OCI-LY7 (cell line): ENCODE measurements at regions not wholly inside any gene's neighbourhood (a gene's known extent, or its start where the extent isn't known, plus 50 kb on each side); places are given as distances from the start of the nearest gene placed in this dataset.

Experiments
- BruUV-seq: library from RNA; stranded (reverse); fragments of 400-500 nt; replicated peaks from 2 replicates; lab custom pipeline; 2021; lab: Mats Ljungman, UMichigan
- CTCF ChIA-PET: fragments of 300-600 bp; sonication (Branson Sonifier 250); formaldehyde crosslinking; loops from one replicate; lab custom pipeline; 2022; ENCODE audit warnings: antibody characterized with exemption; ENCODE audit not compliant: unreplicated experiment; lab: Charles Lee
- POLR2A ChIA-PET: fragments of 300-600 bp; sonication (Branson Sonifier 250); formaldehyde crosslinking; loops from one replicate; lab custom pipeline; 2022; ENCODE audit warnings: antibody characterized with exemption; lab: Charles Lee
- DNase-seq: peaks from one replicate; pipeline ENCODE4 v3.0.0-alpha.2; 2015; ENCODE audit warnings: low spot score
- H2AFZ ChIP-seq: fragments of 200-600 bp; sonication (generic), shearing (Covaris generic); 2 replicates; pipeline ENCODE4 v1.6.1; 2014; ENCODE audit warnings: mild to moderate bottlenecking, antibody characterized with exemption, low read length, moderate library complexity
- H3K27ac ChIP-seq: fragments of 200-600 bp; sonication (generic); 2 replicates; pipeline ENCODE4 v1.5.1; 2014; ENCODE audit warnings: mixed run types, low read depth, mild to moderate bottlenecking, moderate library complexity, low read length, inconsistent platforms; ENCODE audit not compliant: poor library complexity, severe bottlenecking
- H3K36me3 ChIP-seq: fragments of 200-600 bp; sonication (generic); 2 replicates; pipeline ENCODE4 v1.6.1; 2014; ENCODE audit warnings: mild to moderate bottlenecking, antibody characterized with exemption, low read length, moderate library complexity, mixed read lengths; ENCODE audit not compliant: insufficient read depth
- H3K4me1 ChIP-seq: fragments of 200-600 bp; sonication (generic); 2 replicates; pipeline ENCODE4 v1.5.1; 2014; ENCODE audit warnings: mild to moderate bottlenecking, low read length; ENCODE audit not compliant: insufficient read depth, poor library complexity, severe bottlenecking
- H3K4me2 ChIP-seq: fragments of 200-600 bp; sonication (generic); 2 replicates; pipeline ENCODE4 v1.6.1; 2014; ENCODE audit warnings: mild to moderate bottlenecking, low read length
- H3K4me3 ChIP-seq: fragments of 200-600 bp; sonication (generic); 2 replicates; pipeline ENCODE4 v1.5.1; 2014; ENCODE audit warnings: mild to moderate bottlenecking, low read depth, low read length; ENCODE audit not compliant: poor library complexity, severe bottlenecking
- H3K79me2 ChIP-seq: fragments of 200-600 bp; sonication (generic); 2 replicates; pipeline ENCODE4 v1.6.1; 2016; ENCODE audit warnings: low read depth, mild to moderate bottlenecking, low read length, moderate library complexity, mixed read lengths; ENCODE audit not compliant: insufficient read depth
- H3K9me2 ChIP-seq: fragments of 200-600 bp; sonication (generic); 2 replicates; pipeline ENCODE4 v1.6.1; 2016; ENCODE audit warnings: mild to moderate bottlenecking, low read length, mixed read lengths; ENCODE audit not compliant: insufficient read depth
- H3K9me3 ChIP-seq: fragments of 200-600 bp; sonication (generic); 2 replicates; pipeline ENCODE4 v1.6.1; 2014; ENCODE audit warnings: mild to moderate bottlenecking, mixed run types, low read length, mixed read lengths
- H4K20me1 ChIP-seq: fragments of 200-600 bp; sonication (generic); 2 replicates; pipeline ENCODE4 v1.6.1; 2014; ENCODE audit warnings: mild to moderate bottlenecking, antibody characterized with exemption, low read length, moderate library complexity, mixed read lengths; ENCODE audit not compliant: insufficient read depth
- CTCF ChIP-seq: fragments of 200-600 bp; sonication (generic); conservative IDR thresholded peaks from 2 replicates; pipeline ENCODE4 v1.5.1; 2014; ENCODE audit warnings: mild to moderate bottlenecking, antibody characterized with exemption, low read length, moderate library complexity, mixed read lengths
- EZH2phosphoT487 ChIP-seq: fragments of 200-600 bp; sonication (generic); IDR thresholded peaks from 2 replicates; pipeline ENCODE4 v1.6.1; 2018; ENCODE audit warnings: low read depth, borderline replicate concordance, mild to moderate bottlenecking, mixed run types, antibody characterized with exemption, low read length, moderate library complexity, mixed read lengths
- intact Hi-C: fragments of 100-400 bp; cut with micrococcal nuclease; formaldehyde crosslinking; loops from one replicate; pipeline ENCODE4 v1.10.0; 2022; ENCODE audit not compliant: unreplicated experiment

- DNase-seq, result no peak
- Histone ChIP-seq H3K9me2 (no peaks in the 10 kb centered on the region), H3K4me3 (no peak overlapping the region), H3K9me3 (no peaks in the 10 kb centered on the region), H2AFZ (no peak overlapping the region), H3K79me2 (no peaks in the 10 kb centered on the region), H3K4me1 (no peaks in the 10 kb centered on the region), H3K27ac (no peak overlapping the region), H4K20me1 (no peaks in the 10 kb centered on the region), H3K36me3 (no peaks in the 10 kb centered on the region), H3K4me2 (no peak overlapping the region)
- CTCF ChIA-PET, result interaction anchor here (0.5 kb wide), 1 partner anchor 66 kb away, joined by 7 read pairs; no protein-coding TSS in a partner anchor
- POLR2A ChIA-PET, result no interaction called here
- no peak for TF ChIP-seq EZH2phosphoT487
- TF ChIP-seq CTCF, result no peak
- BruUV-seq, result no TSS peak
- intact Hi-C loops, result no loop called here
Observed at GRCh38 chr11:134466610-134467567, 54.8 kb upstream of the B3GAT1 start.

GRCh38 chr11:134466156-134466555 is 54.1 kb upstream of the B3GAT1 start:
- TF ChIP-seq CTCF (no peak), EZH2phosphoT487 (no peak)
- no peak overlapping the region for H3K27ac ChIP-seq
- no TSS peak for BruUV-seq
- H2AFZ ChIP-seq, result no peak overlapping the region
- no peak overlapping the region for H3K4me3 ChIP-seq
- POLR2A ChIA-PET, result no interaction called here
- intact Hi-C loops, result no loop called here
- no peaks in the 10 kb centered on the region for H3K9me3 ChIP-seq
- H3K36me3 ChIP-seq, result no peaks in the 10 kb centered on the region
- no peak for DNase-seq
- no peaks in the 10 kb centered on the region for H3K4me1 ChIP-seq
- H3K4me2 ChIP-seq, result no peak overlapping the region
- H3K79me2 ChIP-seq, result no peaks in the 10 kb centered on the region
- CTCF ChIA-PET, result no interaction called here
- no peaks in the 10 kb centered on the region for H3K9me2 ChIP-seq
- H4K20me1 ChIP-seq, result no peaks in the 10 kb centered on the region
